Activated CD4-positive, alpha-beta T cell treated with anti-CD3 and anti-CD28 coated beads for 36 hours (primary cell): ENCODE measurements at regions not wholly inside any gene's neighbourhood (a gene's known extent, or its start where the extent isn't known, plus 50 kb on each side); places are given as distances from the start of the nearest gene placed in this dataset.

Experiments used
- ATAC-seq: fragments of 200-7000 bp; cut with Tn5 transposase; one replicate; pipeline ENCODE4 v1.10.0; 2021; ENCODE audit warnings: mild to moderate bottlenecking, moderate library complexity
- CTCF ChIA-PET: fragments of 350-600 bp; sonication (Branson Sonifier 250); formaldehyde crosslinking; loops from one replicate; lab custom pipeline; 2021; ENCODE audit warnings: antibody characterized with exemption; lab: Charles Lee
- POLR2A ChIA-PET: fragments of 350-600 bp; sonication (Branson Sonifier 250); formaldehyde crosslinking; loops from one replicate; lab custom pipeline; 2021; ENCODE audit warnings: antibody characterized with exemption, inconsistent platforms; lab: Charles Lee
- DNase-seq: peaks from one replicate; pipeline ENCODE4 v3.0.0-alpha.2; 2020
- H3K27ac Mint-ChIP-seq: one replicate; pipeline ENCODE4 v1.8.0; 2021; ENCODE audit warnings: mixed read lengths
- H3K27me3 Mint-ChIP-seq: one replicate; pipeline ENCODE4 v1.8.0; 2021; ENCODE audit warnings: mixed read lengths
- H3K36me3 Mint-ChIP-seq: one replicate; pipeline ENCODE4 v1.8.0; 2021; ENCODE audit warnings: low read depth, mixed read lengths
- H3K4me1 Mint-ChIP-seq: one replicate; pipeline ENCODE4 v1.8.0; 2021; ENCODE audit warnings: mixed read lengths
- H3K4me3 Mint-ChIP-seq: one replicate; pipeline ENCODE4 v1.8.0; 2021; ENCODE audit warnings: mild to moderate bottlenecking, moderate library complexity, mixed read lengths
- H3K9me3 Mint-ChIP-seq: one replicate; pipeline ENCODE4 v1.8.0; 2021; ENCODE audit warnings: low read depth, mixed read lengths
- intact Hi-C, 2 experiments: fragments of 100-400 bp; cut with DNase I in 1 of 2; cut with micrococcal nuclease in 1 of 2; formaldehyde crosslinking; loops; one replicate each; pipeline versions ENCODE4 v1.14.2 to v1.15.1; 2022 to 2024; cut with DNase I, micrococcal nuclease

DNA sequence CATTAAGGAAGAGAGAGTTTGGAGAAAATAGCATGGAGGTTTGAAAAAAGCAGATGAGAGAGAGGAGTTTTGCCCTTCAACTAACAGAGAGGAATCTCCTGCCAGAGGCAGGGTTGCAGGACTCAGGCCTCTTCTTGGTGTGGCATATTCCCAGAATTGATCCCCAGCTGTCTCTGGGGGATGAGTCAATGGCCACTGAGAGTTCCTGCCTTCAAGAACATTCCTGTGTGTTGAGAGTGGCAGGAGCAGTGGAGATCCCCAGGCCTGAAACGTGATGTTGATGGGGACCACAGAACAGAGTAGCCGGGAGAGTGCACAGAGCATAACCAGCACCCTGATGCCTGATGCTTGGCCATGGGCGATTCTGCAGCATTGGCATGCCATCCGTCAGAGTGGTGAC lies 348.4 kb upstream of the THBS1 start:
- POLR2A ChIA-PET = no interaction called here
- H3K27me3 Mint-ChIP-seq = peaks cover 6% of the 10 kb centered on the region
- CTCF ChIA-PET = no interaction called here
- no peaks in the 10 kb centered on the region for H3K9me3 Mint-ChIP-seq
- DNase-seq = no peak
- no peak overlapping the region for H3K4me3 Mint-ChIP-seq
- H3K36me3 Mint-ChIP-seq = no peaks in the 10 kb centered on the region
- ATAC-seq = no peak
- H3K27ac Mint-ChIP-seq = no peak overlapping the region
- intact Hi-C loops = no loop called here
- H3K4me1 Mint-ChIP-seq = no peaks in the 10 kb centered on the region

DNA sequence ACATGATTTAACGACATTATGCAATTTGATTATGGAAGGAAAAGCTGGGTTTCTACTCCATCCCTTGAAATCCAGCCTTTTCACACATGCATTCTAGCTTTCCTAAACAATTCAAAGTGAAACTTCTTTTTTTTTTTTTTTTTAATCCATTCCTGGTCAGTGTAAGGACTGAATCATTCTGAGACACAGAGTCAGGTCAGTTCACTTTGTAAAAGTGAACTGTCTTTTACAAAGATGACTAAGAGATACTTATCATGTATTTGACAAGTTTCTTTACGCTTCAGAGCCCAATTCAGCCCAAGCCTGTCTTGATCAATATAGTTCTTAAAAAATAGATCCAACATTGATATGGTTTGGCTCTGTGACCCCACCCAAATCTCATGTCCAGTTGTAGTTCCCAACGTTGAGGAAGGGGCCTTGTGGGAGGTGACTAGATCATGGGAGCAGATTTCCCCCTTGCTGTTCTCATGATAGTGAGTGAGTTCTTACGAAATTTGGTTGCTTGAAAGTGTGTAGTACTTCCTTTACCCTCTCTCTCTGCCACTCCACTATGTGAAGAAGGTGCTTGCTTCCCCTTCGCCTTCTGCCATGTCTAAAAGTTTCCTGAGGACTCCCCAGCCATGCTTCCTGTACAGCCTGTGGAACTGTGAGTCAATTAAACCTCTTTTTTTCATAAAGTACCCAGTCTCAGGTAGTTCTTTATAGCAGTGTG lies 345.6 kb upstream of the THBS1 start:
- H3K36me3 Mint-ChIP-seq = no peaks in the 10 kb centered on the region
- ChIA-PET POLR2A (no interaction called here), CTCF (no interaction called here)
- DNase-seq (no peak), ATAC-seq (no peak)
- intact Hi-C loops = no loop called here
- H3K4me3 Mint-ChIP-seq = no peak overlapping the region
- H3K27me3 Mint-ChIP-seq = peaks cover 8% of the 10 kb centered on the region
- H3K4me1 Mint-ChIP-seq = no peaks in the 10 kb centered on the region
- no peak overlapping the region for H3K27ac Mint-ChIP-seq
- peaks cover 2% of the 10 kb centered on the region for H3K9me3 Mint-ChIP-seq

- ChIA-PET CTCF (no interaction called here), POLR2A (no interaction called here)
- Mint-ChIP-seq H3K36me3 (no peaks in the 10 kb centered on the region), H3K27ac (no peak overlapping the region), H3K4me3 (no peak overlapping the region), H3K4me1 (no peaks in the 10 kb centered on the region), H3K9me3 (peaks cover 2% of the 10 kb centered on the region), H3K27me3 (peaks cover 5% of the 10 kb centered on the region)
- ATAC-seq (no peak), DNase-seq (no peak)
- intact Hi-C loops = no loop called here
These were observed 344.5 kb upstream of the THBS1 start for GRCh38 chr15:39236375-39236774.

DNA sequence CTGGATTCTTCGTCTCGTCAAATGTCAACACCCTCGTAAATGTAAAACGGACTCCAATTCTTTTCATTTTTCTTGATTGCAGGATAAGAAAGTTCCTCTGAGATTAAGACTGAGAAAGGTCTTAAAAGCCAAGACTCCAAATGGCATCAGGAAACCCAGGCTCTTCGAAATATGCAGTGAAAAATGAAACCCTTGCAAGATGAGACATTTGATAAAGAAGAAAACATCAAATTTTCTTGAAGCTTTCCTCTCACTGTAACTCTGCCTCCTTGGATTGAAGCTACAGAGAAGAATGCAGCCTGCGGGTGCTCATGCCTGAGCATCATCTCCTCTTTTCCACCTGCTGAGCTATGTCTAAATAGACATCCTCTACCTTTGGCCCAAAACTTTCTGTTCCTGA lies 342.4 kb upstream of the THBS1 start:
- Mint-ChIP-seq H3K9me3 (peaks cover 2% of the 10 kb centered on the region), H3K36me3 (no peaks in the 10 kb centered on the region), H3K27ac (no peak overlapping the region), H3K4me1 (no peaks in the 10 kb centered on the region), H3K4me3 (no peak overlapping the region), H3K27me3 (peaks cover 2% of the 10 kb centered on the region)
- ChIA-PET POLR2A (no interaction called here), CTCF (interaction anchor here (0.8 kb wide), 1 partner anchor 113 kb away, joined by 3 read pairs; no protein-coding TSS in a partner anchor)
- intact Hi-C loops = no loop called here
- no peak for ATAC-seq
- DNase-seq = no peak

DNA sequence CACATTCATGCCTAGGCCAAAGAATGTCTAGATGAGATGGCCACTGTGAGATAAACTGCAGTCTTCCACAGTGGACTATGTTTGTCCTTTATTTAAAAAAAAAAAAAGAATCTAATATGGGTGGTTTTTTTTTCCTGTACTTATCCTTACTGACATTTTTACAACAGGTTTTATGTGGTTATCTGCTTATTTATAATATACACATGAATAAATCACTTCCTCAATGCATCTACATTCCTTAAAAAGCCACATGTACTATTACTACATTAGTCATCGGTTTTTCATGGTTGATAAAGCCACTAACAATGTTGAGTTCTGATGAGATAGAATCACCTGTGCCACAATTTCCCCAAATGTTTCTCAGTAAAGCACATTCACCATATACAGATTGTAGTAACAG lies 341.3 kb upstream of the THBS1 start:
- no peaks in the 10 kb centered on the region for H3K36me3 Mint-ChIP-seq
- ChIA-PET CTCF (no interaction called here), POLR2A (no interaction called here)
- H3K4me1 Mint-ChIP-seq = no peaks in the 10 kb centered on the region
- H3K27me3 Mint-ChIP-seq = peaks cover 4% of the 10 kb centered on the region
- H3K4me3 Mint-ChIP-seq = no peak overlapping the region
- intact Hi-C loops = no loop called here
- no peak overlapping the region for H3K27ac Mint-ChIP-seq
- H3K9me3 Mint-ChIP-seq = peaks cover 2% of the 10 kb centered on the region
- ATAC-seq (no peak), DNase-seq (no peak)

DNA sequence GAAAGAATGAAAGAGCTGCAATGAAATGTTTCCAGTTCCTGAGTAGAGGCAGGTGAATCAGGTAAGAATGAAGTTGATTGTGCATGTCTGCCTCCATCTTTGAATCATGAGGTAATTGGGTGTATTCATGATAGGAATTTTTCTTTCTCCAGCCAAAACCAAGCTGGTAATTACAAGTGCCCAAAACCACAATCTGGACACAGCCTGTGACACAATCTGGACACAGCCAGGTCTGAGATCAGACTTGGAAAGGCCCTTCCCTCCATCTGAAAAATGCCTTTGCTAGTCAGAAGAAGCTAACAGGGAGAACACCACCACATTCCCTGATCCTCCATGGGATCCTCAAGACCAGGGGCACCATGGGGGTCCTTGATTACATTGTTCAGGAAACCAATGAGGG lies 338.5 kb upstream of the THBS1 start:
- no peak overlapping the region for H3K4me3 Mint-ChIP-seq
- no peaks in the 10 kb centered on the region for H3K4me1 Mint-ChIP-seq
- DNase-seq (no peak), ATAC-seq (no peak)
- CTCF ChIA-PET = no interaction called here
- H3K36me3 Mint-ChIP-seq = no peaks in the 10 kb centered on the region
- H3K9me3 Mint-ChIP-seq = peaks cover 2% of the 10 kb centered on the region
- POLR2A ChIA-PET = no interaction called here
- H3K27me3 Mint-ChIP-seq = peaks cover 9% of the 10 kb centered on the region
- intact Hi-C loops = no loop called here
- H3K27ac Mint-ChIP-seq = no peak overlapping the region

DNA sequence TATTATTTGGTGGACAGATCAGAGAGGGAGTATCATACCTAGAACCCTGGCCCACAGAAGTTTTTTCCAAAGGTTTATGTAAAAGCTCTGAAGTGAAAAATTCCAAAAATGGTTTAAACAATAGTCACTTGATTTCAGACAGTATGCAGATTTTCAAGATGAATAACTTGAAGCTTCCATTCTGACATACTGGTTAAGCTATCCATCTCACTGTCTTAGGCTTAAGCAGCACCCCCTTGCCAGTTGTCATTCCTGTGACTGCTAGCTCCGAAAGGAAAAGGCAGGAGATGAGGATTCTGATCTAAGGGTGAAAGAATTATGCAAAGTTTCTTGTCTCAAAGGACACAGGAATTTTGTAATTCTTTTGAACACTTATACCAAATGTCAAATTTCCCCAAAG lies 337.5 kb upstream of the THBS1 start:
- Mint-ChIP-seq H3K27me3 (peaks cover 9% of the 10 kb centered on the region), H3K36me3 (no peaks in the 10 kb centered on the region), H3K27ac (no peak overlapping the region), H3K4me3 (no peak overlapping the region), H3K9me3 (peaks cover 2% of the 10 kb centered on the region), H3K4me1 (no peaks in the 10 kb centered on the region)
- ATAC-seq = no peak
- no peak for DNase-seq
- POLR2A ChIA-PET = interaction anchor here (0.9 kb wide), 1 partner anchor 117 kb away, joined by 5 read pairs; no protein-coding TSS in a partner anchor
- CTCF ChIA-PET = no interaction called here
- intact Hi-C loops = no loop called here

DNA sequence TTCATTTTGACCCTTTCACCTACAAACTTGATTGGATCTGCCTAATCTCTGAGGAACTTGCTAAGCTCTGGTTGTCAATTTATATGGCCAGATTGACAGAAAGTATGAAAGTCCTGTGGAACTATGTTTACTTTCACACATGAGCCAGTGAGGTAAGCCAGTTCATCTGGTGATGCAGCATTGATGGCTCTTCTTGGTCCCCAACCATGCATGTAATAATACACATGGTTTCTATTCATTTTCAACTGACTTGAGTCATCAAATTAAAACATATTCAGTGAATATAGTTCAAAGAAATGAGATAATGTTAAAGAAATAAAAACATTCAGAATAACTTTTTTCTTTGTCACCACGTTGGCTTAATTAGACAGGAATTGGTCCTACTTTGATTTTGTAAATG lies 336.1 kb upstream of the THBS1 start:
- ATAC-seq = no peak
- H3K27ac Mint-ChIP-seq = no peak overlapping the region
- H3K27me3 Mint-ChIP-seq = peaks cover 9% of the 10 kb centered on the region
- POLR2A ChIA-PET = no interaction called here
- CTCF ChIA-PET = no interaction called here
- H3K9me3 Mint-ChIP-seq = no peaks in the 10 kb centered on the region
- intact Hi-C loops = no loop called here
- no peak for DNase-seq
- no peaks in the 10 kb centered on the region for H3K4me1 Mint-ChIP-seq
- no peak overlapping the region for H3K4me3 Mint-ChIP-seq
- H3K36me3 Mint-ChIP-seq = no peaks in the 10 kb centered on the region

DNA sequence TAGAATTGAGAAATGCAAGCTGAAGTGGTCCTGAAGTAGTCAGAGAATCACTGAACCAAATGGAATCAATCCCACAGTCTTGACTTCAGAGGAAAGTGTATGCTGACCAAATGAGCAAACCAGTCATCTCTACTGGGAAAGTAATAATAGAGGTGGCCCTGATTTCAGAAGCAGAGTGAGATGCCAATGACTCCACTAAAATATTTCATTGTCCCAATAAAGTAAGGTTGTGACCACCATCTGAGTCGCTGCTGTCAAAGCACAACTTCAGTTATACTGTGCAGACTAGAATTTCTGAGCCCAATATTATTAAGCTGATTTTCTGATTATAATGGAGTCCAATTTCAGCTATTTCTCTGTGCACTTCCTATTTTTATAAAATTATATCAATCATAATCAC lies 334.4 kb upstream of the THBS1 start:
- ChIA-PET POLR2A (no interaction called here), CTCF (no interaction called here)
- Mint-ChIP-seq H3K9me3 (no peaks in the 10 kb centered on the region), H3K36me3 (no peaks in the 10 kb centered on the region), H3K4me3 (no peak overlapping the region), H3K4me1 (peaks cover 9% of the 10 kb centered on the region), H3K27me3 (peaks cover 9% of the 10 kb centered on the region), H3K27ac (no peak overlapping the region)
- DNase-seq (no peak), ATAC-seq (no peak)
- intact Hi-C loops = no loop called here

GRCh38 chr15:39247574-39247973 lies 333.3 kb upstream of the THBS1 start:
- Mint-ChIP-seq H3K27ac (no peak overlapping the region), H3K36me3 (no peaks in the 10 kb centered on the region), H3K27me3 (peaks cover 9% of the 10 kb centered on the region), H3K4me1 (peaks cover 16% of the 10 kb centered on the region), H3K4me3 (no peak overlapping the region), H3K9me3 (no peaks in the 10 kb centered on the region)
- DNase-seq (no peak), ATAC-seq (no peak)
- ChIA-PET POLR2A (no interaction called here), CTCF (interaction anchor here (0.7 kb wide), 1 partner anchor 317 kb away, joined by 3 read pairs; no protein-coding TSS in a partner anchor)
- intact Hi-C loops = no loop called here

- no peaks in the 10 kb centered on the region for H3K9me3 Mint-ChIP-seq
- H3K27ac Mint-ChIP-seq = no peak overlapping the region
- no peak overlapping the region for H3K4me3 Mint-ChIP-seq
- peaks cover 9% of the 10 kb centered on the region for H3K27me3 Mint-ChIP-seq
- ATAC-seq (no peak), DNase-seq (no peak)
- no peaks in the 10 kb centered on the region for H3K36me3 Mint-ChIP-seq
- ChIA-PET CTCF (no interaction called here), POLR2A (no interaction called here)
- H3K4me1 Mint-ChIP-seq = peaks cover 16% of the 10 kb centered on the region
- intact Hi-C loops = no loop called here
These were observed 332.7 kb upstream of the THBS1 start for GRCh38 chr15:39248204-39248603.

DNA sequence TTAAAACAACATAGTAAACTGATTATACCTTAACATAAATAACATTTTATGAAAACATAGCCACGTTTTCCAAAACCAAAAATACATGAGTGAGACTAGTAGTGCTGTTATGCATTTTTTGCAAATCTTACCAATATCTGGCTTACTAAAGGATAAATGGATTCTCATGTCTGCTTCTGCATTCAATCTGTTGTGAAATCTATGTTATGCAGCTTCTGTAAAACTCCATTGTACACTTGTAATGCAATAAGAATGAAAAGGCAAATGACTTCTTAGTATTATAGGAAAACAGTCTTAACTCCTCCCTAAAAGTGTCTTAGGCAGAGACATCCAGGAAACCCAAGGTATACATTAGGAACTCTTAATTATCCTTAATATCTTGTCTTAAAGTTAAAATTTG lies 330.9 kb upstream of the THBS1 start:
- H3K4me3 Mint-ChIP-seq = no peak overlapping the region
- no peak overlapping the region for H3K27ac Mint-ChIP-seq
- POLR2A ChIA-PET = no interaction called here
- H3K4me1 Mint-ChIP-seq = peaks cover 16% of the 10 kb centered on the region
- H3K27me3 Mint-ChIP-seq = peaks cover 4% of the 10 kb centered on the region
- intact Hi-C loops = no loop called here
- no peaks in the 10 kb centered on the region for H3K9me3 Mint-ChIP-seq
- ATAC-seq (no peak), DNase-seq (no peak)
- no peaks in the 10 kb centered on the region for H3K36me3 Mint-ChIP-seq
- CTCF ChIA-PET = no interaction called here
